A673 (cell line): ENCODE measurements at regions not wholly inside any gene's neighbourhood (a gene's known extent, or its start where the extent isn't known, plus 50 kb on each side); places are given as distances from the start of the nearest gene placed in this dataset.
A peak's percentile ranks its signal among the peaks of the same experiment; 100 is the strongest.

Experiments
- BruUV-seq: library from RNA; stranded (reverse); fragments of 400-500 nt; replicated peaks from 2 replicates; lab custom pipeline; 2021; lab: Mats Ljungman, UMichigan
- CTCF ChIA-PET: fragments of 300-600 bp; sonication (Branson Sonifier 250); formaldehyde crosslinking; loops from one replicate; lab custom pipeline; 2022; ENCODE audit warnings: antibody characterized with exemption; lab: Charles Lee
- POLR2A ChIA-PET: fragments of 300-600 bp; sonication (Branson Sonifier 250); formaldehyde crosslinking; loops from one replicate; lab custom pipeline; 2022; ENCODE audit warnings: antibody characterized with exemption; ENCODE audit not compliant: low non-redundant PET; lab: Charles Lee
- DNase-seq: peaks from one replicate; pipeline ENCODE4 v3.0.0-alpha.2; 2015; ENCODE audit warnings: low spot score
- H3K27ac ChIP-seq: fragments of 200-600 bp; sonication (generic); 2 replicates; pipeline ENCODE4 v1.5.1; 2016; ENCODE audit warnings: mixed run types, low read depth, mild to moderate bottlenecking, mixed read lengths, antibody characterized with exemption, low read length; ENCODE audit not compliant: poor library complexity, severe bottlenecking
- H3K27me3 ChIP-seq: fragments of 200-600 bp; sonication (generic); replicated peaks from 2 replicates; pipeline ENCODE4 v1.6.1; 2017; ENCODE audit warnings: mixed run types, low read depth, mild to moderate bottlenecking, mixed read lengths, antibody characterized with exemption, low read length; ENCODE audit not compliant: insufficient read depth, poor library complexity
- H3K36me3 ChIP-seq: fragments of 200-600 bp; sonication (generic); 2 replicates; pipeline ENCODE4 v1.6.1; 2016; ENCODE audit warnings: mixed run types, mild to moderate bottlenecking, mixed read lengths, antibody characterized with exemption, low read length; ENCODE audit not compliant: insufficient read depth, poor library complexity, severe bottlenecking
- H3K4me1 ChIP-seq: fragments of 200-600 bp; sonication (generic); 2 replicates; pipeline ENCODE4 v1.6.1; 2017; ENCODE audit warnings: mixed run types, mild to moderate bottlenecking, mixed read lengths, antibody characterized with exemption, low read length; ENCODE audit not compliant: insufficient read depth, poor library complexity, severe bottlenecking
- H3K4me3 ChIP-seq: fragments of 200-600 bp; sonication (generic); 2 replicates; pipeline ENCODE4 v1.5.1; 2016; ENCODE audit warnings: low read depth, mixed run types, mild to moderate bottlenecking, mixed read lengths, low read length; ENCODE audit not compliant: poor library complexity, severe bottlenecking
- H3K9me3 ChIP-seq: fragments of 200-600 bp; sonication (generic); 2 replicates; pipeline ENCODE4 v1.6.1; 2016; ENCODE audit warnings: mixed run types, low read depth, mild to moderate bottlenecking, mixed read lengths, antibody characterized with exemption, low read length; ENCODE audit not compliant: poor library complexity, severe bottlenecking
- EZH2 ChIP-seq: fragments of 200-600 bp; sonication (generic); IDR thresholded peaks from 2 replicates; pipeline ENCODE4 v1.6.1; 2017; ENCODE audit warnings: borderline replicate concordance, low read depth, mild to moderate bottlenecking, mixed read lengths, antibody characterized with exemption, low read length; ENCODE audit not compliant: poor library complexity, severe bottlenecking
- intact Hi-C: fragments of 100-400 bp; cut with micrococcal nuclease; formaldehyde crosslinking; loops from one replicate; pipeline ENCODE4 v1.10.0; 2022; ENCODE audit not compliant: unreplicated experiment
- TF ChIP-seq, protein P1 (sequence below): fragments of 300-800, 200-600 bp; sonication (generic); conservative IDR thresholded peaks from 2 replicates; pipeline ENCODE4 v1.5.1; 2017; ENCODE audit warnings: low read depth, mild to moderate bottlenecking, antibody characterized with exemption, low read length, moderate library complexity, mixed read lengths

DNA sequence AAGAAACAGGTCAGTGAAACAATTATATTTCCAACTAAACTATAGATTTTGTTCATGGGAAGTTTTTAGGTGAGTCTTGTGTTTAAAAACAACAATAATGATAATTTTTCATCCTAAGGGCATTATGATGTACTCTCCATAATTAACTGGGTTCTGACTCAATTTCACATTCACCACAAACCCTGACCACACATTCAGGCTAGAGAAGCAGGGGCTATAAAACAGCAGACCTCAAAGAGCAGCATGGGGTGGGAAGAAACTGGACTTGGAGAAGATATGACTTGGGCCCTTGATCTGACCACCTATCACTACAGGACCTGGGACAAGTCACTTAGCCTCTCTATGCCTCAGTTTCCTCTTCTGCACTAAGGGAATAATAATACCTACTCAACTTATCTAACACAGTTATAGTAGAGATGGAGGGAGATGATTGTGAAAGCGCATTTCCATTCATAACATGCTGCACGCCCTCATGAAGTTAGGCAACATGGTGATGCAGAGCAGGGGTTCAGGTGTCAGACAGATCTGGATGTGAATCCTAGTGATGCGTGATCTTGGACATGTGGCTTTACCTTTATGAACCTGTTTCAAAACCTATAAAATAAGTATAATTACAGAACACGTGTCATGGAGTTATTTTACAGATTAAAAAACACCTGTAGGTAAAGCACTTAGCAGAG is 63.0 kb upstream of the ACP3 start:
- ChIA-PET CTCF (interaction anchor here (1.3 kb wide), 1 partner anchor 89 kb away, joined by 6 read pairs; no protein-coding TSS in a partner anchor), POLR2A (no interaction called here)
- Histone ChIP-seq H3K36me3 (no peaks in the 10 kb centered on the region), H3K4me3 (no peak overlapping the region), H3K27me3 (no peaks in the 10 kb centered on the region), H3K4me1 (peaks cover 8% of the 10 kb centered on the region), H3K9me3 (no peaks in the 10 kb centered on the region), H3K27ac (no peak overlapping the region)
- no peak for DNase-seq
- no TSS peak for BruUV-seq
- TF ChIP-seq EZH2, result no peak
- TF ChIP-seq, protein P1, sequence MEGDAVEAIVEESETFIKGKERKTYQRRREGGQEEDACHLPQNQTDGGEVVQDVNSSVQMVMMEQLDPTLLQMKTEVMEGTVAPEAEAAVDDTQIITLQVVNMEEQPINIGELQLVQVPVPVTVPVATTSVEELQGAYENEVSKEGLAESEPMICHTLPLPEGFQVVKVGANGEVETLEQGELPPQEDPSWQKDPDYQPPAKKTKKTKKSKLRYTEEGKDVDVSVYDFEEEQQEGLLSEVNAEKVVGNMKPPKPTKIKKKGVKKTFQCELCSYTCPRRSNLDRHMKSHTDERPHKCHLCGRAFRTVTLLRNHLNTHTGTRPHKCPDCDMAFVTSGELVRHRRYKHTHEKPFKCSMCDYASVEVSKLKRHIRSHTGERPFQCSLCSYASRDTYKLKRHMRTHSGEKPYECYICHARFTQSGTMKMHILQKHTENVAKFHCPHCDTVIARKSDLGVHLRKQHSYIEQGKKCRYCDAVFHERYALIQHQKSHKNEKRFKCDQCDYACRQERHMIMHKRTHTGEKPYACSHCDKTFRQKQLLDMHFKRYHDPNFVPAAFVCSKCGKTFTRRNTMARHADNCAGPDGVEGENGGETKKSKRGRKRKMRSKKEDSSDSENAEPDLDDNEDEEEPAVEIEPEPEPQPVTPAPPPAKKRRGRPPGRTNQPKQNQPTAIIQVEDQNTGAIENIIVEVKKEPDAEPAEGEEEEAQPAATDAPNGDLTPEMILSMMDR, result no peak
- intact Hi-C loops, result loop anchor here (5.0 kb wide), 1 partner anchor 388 kb away; no protein-coding TSS in a partner anchor

DNA sequence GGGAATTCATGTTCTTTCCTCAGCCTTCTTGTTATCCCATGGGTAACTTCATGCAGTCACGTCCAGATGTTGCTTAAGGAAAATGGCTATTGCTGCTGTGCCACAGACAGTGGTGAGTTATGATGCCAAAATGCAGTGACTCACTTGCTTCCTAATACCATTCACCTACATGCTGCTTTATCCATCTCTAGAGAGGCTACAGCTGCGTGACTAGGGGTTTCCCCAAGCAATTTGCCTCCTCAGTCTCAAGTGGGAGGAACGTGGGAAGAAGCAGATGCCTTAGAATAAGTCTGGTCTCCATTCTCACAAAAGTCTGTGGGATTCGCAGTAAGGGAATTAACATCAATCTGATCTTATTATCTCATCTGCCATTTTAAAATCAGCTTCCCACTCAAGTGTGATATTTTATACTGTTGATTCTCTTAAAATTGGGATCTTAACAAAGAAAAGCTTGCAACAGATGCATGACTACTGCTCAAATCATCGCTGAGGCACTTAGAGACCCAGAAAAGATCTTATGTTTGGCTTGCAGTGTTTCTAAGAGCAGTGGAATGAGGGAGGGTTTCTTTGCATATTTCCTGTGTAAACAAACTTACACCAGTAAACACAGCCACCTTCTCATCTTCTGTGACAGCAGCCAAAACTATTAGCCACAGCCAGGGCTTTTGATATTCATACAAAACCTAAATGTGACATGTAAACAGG is 62.0 kb upstream of the ACP3 start:
- peaks cover 8% of the 10 kb centered on the region for H3K4me1 ChIP-seq
- ChIA-PET CTCF (interaction anchor here (1.3 kb wide), 1 partner anchor 88 kb away, joined by 6 read pairs; no protein-coding TSS in a partner anchor), POLR2A (no interaction called here)
- intact Hi-C loops, result no loop called here
- no peak overlapping the region for H3K27ac ChIP-seq
- TF ChIP-seq EZH2, result no peak
- TF ChIP-seq, protein P1, result no peak
- peak; percentile 47 for DNase-seq
- H3K9me3 ChIP-seq, result no peaks in the 10 kb centered on the region
- BruUV-seq, result no TSS peak
- H3K4me3 ChIP-seq, result no peak overlapping the region
- H3K36me3 ChIP-seq, result no peaks in the 10 kb centered on the region
- H3K27me3 ChIP-seq, result no peaks in the 10 kb centered on the region

DNA sequence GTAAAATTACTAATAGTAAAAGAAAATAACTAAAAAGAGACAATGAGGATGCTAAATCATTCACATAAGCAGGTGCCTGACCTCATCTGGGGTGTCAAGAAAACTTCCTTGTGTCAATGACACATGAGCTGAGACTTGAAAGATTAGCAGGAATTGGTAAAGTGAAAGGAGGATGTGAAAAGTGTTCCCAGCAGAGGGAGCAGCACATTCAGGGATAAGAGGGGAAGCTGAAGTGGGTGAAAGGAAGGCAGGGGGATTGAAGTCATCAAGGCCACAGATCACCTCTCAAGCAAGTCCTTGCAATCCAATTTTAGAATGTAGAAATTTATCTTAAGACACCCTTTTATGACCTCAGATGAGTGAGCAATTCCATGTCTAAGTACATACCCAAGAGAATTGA is 60.2 kb upstream of the ACP3 start:
- no TSS peak for BruUV-seq
- intact Hi-C loops, result loop anchor here (1.0 to 2.0 kb wide), 2 partner anchors 86 to 142 kb away; no protein-coding TSS in a partner anchor
- no peaks in the 10 kb centered on the region for H3K27me3 ChIP-seq
- peak; percentile 77 for DNase-seq
- no peak overlapping the region for H3K4me3 ChIP-seq
- H3K4me1 ChIP-seq, result peaks cover 8% of the 10 kb centered on the region
- H3K27ac ChIP-seq, result no peak overlapping the region
- TF ChIP-seq, protein P1, result peak; percentile 71
- TF ChIP-seq EZH2, result no peak
- ChIA-PET CTCF (interaction anchor here (0.6 to 2.0 kb wide), 3 partner anchors 78 to 87 kb away, joined by 3 to 25 read pairs (median 3); no protein-coding TSS in a partner anchor), POLR2A (no interaction called here)
- no peaks in the 10 kb centered on the region for H3K36me3 ChIP-seq
- no peaks in the 10 kb centered on the region for H3K9me3 ChIP-seq
